SK-N-DZ (cell line): ENCODE measurements at regions not wholly inside any gene's neighbourhood (a gene's known extent, or its start where the extent isn't known, plus 50 kb on each side); places are given as distances from the start of the nearest gene placed in this dataset.
A peak's percentile ranks its signal among the peaks of the same experiment; 100 is the strongest.

ENCODE experiments used
- DNase-seq: peaks from one replicate; pipeline ENCODE4 v3.0.0-alpha.2; 2015; ENCODE audit warnings: low spot score

DNA sequence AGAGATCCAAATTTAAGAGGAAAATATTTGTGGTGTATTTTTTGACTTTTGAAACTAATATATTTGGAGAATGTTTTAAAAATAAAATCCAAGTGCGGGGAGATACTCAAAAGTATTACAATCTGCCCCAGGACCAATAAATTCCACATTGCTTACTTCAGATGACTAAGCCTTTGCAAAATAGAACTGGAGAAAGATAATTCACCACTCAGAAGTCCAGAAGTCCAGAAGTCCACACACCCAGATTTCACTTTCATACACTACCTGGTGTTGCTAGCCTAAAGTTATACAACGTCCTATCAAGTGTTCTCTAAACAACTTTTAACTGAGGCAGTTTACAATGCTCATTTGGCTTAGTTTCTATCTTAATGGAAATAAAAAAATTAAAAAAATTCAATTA is 487.0 kb upstream of the SEMA3D start:
- DNase-seq, result no peak

DNA sequence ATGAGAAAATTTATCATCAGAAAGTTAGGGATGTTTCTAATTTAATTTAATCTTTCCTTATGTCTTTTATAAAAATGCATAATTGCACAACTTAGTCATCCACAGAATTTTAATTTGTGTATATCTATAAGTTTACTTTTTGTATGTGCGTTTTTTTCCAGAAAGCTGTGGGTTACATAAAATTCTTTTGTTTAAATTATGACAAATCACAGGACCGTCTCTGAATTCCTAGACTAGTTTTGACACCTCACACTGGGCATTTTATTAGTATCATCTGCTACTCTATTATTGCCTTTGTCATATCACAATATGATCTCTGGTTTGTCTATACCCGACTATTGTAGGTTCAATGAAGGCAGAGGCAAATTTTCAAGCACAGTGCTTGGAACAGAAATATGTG is 482.4 kb upstream of the SEMA3D start:
- no peak for DNase-seq

DNA sequence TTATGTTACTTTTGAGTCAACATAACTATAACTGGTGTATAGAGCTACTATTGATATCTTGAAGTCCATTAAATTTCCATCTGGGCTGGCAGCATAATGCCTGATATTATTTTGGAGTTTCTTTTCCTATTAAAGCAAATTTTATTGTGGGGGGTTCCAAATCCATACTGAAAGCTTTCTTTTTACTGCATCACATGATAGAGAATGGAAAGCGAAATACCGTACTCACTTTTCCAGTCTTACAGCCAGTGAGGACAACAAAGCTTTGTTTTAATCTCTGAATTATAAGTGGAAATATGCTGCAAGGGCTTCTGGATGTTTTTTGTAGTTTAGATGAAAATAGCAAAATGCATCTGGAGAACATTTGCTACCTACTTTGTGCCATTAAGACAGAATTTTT is 477.5 kb upstream of the SEMA3D start:
- DNase-seq, result no peak

DNA sequence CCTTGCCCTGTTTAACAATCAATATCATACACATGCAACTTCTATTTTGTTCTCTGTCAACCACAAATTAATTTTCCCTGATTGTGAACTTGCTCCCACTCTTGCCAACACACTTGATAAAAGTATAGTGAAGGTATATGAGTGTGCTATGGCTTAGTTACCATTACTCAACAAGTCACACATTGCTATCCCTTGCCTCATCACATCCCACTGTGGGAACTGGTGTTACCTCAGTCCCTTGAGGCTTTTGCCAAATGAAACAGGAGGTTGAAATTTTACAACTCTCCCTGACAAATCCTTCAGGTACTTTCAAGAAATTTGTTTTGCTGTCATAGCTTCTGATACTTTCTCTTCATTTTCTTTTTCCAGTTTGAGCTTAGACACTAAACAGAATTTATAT is 472.5 kb upstream of the SEMA3D start:
- no peak for DNase-seq

- no peak for DNase-seq
Observed at GRCh38 chr7:85655252-85655651, 468.4 kb upstream of the SEMA3D start.

DNA sequence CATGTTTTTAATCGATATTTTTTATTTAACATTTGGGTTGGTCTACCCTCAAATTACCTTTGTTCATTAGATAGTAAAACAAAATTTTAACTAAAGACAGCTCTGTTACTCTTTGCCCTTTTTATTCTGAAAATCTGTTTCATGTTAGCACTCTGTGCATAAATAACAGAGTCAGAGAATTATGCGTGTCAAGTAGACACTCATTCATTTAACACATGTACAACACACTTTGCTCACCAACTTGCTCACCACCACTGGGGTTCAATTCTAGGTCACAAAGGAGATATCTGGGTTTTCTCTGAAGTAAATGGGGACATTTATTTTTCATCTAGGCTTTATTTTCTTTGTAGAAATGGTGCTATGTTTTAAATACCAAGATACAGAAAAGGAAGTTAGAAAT is 457.4 kb upstream of the SEMA3D start:
- DNase-seq, result no peak

DNA sequence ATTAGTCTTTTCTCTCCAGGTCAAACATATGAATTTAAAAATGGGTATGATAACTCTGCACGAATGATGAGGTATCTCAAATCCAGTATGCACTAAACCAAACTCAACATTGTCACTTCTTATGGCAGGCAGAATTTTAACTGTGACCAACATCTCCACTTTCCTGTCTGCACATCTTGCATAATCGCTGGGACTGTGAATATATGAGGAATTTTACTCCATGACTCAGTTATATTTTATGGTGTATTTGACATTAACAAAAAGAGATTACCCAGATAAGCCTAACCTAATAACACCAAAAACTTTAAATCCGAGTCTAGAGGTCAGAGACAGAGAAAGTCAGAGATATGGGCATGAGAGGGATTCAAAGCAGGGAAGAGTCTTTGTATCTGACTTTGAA is 454.5 kb upstream of the SEMA3D start:
- no peak for DNase-seq

DNA sequence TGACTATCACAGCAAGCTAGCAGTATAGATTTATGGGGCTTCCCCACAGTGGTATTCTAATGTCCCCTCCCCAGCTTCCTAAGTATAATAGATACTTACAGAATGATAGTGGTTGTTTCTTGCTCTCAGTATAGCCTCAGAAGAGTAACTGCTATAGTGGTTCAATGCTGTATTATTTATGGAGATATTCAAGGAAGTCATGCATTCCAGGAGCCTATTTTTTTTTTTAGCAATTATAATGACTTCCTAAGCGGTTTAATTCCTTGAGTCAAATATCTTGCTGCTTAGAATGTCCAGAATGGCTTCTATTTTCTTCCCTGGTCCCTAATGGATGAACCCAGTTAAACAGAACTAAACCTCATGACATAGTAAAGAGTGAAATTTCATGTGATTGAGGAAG is 451.5 kb upstream of the SEMA3D start:
- DNase-seq, result no peak

- DNase-seq, result no peak
Observed at GRCh38 chr7:85634951-85635350, 448.1 kb upstream of the SEMA3D start.

- DNase-seq, result no peak
Observed at GRCh38 chr7:85630904-85631600, 444.2 kb upstream of the SEMA3D start.

DNA sequence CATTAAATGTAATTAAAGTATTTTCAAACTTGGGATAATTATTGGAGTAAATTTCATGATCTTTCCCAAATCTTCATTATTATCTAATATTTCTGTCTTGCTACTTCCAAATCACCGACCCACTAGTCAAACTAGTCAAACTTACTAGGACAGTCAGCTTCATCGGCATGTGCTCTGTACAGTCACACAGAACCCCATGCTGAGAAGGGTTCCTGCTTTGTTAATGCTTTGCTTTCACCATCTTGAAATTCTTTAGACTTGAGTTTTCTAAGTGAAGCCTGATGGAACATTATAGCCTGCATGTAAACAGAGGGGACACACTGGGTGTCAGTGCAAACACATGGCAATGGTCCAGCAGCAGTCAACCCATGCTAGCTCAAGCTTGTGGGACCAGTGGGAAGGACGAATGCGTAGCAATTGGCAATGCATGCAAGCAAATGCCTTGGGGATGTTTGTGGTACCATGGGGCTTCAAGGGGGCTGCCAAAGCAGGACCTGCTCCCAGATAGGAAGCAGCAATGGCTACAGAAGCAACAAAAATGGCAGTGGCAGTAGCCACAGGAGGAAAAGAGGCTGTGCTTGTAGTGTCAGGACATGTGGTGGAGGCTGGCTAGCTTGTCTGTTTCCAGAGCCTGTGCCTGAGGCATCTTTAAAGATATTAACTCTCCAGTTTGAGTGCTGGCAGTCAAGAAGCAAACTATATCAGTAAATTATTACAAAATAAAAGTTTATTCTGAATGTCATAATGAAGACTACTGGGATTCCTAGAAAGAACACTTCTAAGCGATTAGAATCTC is 441.1 kb upstream of the SEMA3D start:
- DNase-seq, result no peak

- no peak for DNase-seq
Observed at GRCh38 chr7:85622059-85622458, 435.2 kb upstream of the SEMA3D start.

DNA sequence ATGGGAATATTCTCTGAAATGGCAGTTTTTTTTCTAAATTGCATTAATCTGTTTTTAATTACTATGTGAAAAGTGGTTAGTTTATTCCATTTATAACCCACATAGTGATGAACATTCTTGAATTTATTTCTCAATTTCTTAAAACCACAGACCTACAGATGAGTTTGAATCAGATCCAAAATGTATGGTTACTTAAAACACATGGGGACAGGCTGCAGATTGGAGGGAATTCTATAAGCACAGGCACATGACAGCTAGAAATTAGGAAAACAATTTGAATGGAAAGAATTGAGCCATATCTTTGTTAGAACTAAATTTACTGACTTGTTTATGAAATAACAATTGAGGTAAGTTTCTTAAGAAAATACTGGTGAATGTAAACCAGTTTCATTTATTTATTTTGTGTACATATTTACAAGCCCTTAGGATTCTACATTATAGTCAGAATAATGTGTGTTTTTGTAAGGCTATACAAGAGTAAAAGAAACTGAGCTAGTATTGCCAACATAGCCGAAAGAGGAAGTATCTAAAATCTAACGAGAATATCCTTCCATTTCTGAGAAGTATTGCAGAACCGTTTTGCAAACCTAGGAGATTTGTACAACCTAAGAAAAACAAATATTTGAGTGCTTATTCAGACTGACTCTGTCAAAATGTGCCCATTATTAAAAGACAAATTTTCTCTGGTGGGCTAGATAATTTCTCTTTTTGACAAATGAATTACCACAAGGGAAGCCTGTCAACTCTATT is 434.3 kb upstream of the SEMA3D start:
- no peak for DNase-seq

DNA sequence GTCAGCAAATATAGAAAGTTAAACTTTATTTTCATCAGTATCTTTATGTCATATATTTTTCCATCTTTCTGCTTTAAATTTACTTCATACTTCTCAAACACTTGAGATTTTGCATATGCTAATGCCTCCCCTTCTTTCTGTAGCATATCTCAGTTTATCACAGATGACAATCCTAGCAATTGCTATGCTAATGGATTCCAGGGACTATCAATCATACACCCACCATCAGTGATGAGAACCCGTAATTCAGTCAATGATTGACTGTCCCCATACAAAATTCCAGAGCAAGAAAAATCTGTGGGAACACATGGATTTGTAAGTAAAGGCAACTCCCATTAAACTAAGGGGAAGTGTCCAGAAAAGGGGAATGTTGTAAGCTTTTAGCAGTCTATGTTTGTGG is 432.4 kb upstream of the SEMA3D start:
- no peak for DNase-seq

DNA sequence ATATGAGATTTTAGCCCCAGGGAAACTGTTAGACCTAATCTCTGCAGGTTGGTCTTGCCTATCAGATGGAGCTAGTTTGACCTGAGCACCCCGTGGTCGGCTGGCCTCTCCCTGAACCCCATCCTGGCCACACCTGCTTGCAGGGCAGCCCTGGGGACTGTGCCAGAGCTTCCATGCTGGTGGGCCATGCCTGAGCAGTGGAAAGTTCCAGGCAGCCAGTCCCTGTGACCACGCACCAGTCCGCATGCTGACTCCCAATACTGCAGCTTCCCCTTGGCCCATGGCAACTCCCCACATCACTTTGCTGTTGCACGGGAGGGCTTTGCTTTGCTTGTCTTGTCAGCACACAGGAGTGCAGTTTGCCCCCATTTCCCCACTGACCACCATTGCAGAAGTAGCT is 427.8 kb upstream of the SEMA3D start:
- DNase-seq, result no peak

- DNase-seq, result no peak
Observed at GRCh38 chr7:85612514-85612913, 425.7 kb upstream of the SEMA3D start.

- no peak for DNase-seq
Observed at GRCh38 chr7:85608804-85609203, 421.9 kb upstream of the SEMA3D start.

DNA sequence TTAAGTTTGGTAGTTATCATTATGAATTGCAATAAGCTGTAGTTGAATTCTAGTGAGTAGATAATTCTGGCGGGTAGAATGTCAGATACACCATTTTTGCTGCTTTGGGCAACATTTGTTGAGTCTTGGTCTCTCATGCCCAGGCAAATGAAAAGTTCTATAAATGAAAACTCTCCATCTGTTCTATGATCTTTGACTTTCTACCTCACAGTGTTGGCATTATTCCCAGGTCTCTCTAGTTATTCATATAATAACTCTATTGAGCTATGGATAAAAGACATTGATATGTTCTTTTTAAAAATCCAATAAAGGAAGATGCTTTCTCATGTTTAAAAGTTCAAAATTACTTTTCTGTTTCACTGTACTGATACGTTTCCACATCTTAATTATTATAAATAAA is 415.3 kb upstream of the SEMA3D start:
- no peak for DNase-seq

DNA sequence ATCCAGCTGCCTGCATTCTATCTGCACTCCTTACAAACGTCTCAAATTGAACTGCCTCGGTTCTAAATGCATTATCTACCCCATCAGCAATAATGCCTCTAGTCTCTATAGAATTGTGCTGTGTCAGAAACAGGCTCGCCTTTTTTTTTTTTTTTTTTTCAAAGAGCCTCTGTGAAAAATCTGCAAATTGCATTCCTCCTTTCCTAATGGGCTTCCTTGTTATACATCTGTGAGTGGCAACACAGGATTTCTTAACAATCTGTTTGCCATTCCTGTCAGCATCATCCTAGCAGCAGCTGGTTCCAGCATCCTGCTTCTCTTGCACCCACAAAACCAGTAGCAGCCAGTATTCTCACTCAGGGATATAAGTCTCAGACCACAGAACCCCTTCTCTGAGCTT is 413.5 kb upstream of the SEMA3D start:
- DNase-seq, result peak; percentile 80

DNA sequence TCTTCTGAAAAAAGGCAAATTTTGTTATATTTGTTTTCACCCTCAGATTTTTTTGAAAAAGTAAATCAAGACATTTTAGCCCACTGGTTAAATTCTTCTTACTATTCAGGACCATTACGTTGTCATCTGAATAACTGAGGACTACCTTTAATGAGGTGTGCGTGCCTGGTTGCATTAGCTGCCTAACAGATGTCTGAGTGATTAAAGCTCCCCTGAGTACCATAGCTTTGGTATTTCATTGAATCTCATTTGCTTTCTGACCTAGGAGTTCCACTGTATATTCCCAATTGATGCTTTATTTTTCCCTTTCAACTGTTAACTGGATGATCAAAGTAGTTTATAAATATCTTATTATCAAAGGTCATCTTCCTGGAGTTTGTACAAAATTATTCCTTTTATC is 410.0 kb upstream of the SEMA3D start:
- DNase-seq, result no peak

DNA sequence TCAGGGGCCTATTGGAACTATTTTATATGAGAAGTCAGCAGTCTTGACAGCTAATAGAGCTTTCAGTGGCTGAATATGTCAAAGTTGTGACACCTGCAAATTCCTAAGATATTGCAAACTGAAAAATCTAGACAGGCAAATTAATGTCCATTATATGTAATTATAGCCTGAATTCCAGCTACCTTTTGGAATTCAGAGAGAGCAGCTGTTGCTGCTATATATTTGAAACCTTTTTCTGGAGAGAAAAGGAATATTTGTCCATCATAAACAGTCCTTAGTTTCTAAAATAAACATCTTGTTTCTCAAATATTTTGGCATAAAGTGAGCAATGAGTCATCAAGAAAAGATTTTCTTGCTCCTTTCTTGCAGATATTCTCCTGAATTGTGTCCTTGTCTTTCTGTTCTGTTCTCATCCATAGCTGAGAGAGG is 408.9 kb upstream of the SEMA3D start:
- DNase-seq, result no peak

DNA sequence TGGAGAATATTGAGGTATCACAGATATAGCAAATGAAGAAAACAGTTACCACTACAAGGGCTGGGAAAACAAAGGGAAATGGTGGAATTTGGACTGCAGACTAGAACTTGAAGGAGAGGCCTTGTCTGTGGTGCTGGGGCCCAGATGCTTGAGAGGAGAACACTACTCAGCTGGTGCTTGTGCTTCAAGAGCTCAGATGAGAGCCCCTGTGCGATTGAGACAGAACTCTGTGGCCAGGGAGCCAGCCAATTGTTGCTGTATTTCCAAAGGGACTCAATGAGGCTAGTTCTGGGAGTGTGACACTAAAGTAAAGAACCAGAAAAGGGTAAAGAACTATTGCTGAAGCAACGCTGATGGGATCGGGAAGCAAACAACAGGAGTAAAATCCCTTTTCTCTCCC is 406.5 kb upstream of the SEMA3D start:
- DNase-seq, result no peak

DNA sequence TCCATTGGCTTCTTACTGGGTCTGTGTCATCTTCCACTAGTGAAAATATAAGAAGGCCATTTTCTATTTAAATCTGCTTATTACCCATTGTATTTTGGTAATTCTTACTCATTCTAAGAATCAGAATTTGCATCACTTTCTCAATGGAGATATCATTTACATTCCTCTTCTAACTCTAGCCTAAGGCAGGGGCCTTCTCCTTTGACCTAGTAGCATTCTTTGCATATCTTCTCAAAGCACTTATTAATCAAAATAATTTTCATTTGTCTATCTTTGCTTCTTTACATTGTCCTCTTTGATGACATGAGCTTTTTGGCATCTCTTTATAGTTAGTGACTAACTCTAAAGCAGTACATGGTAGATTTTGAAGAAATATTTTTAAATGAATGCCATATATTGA is 400.9 kb upstream of the SEMA3D start:
- DNase-seq, result no peak
